CD4-positive, alpha-beta T cell treated with Interleukin-10 for 1 hour (primary cell): ENCODE measurements at regions not wholly inside any gene's neighbourhood (a gene's known extent, or its start where the extent isn't known, plus 50 kb on each side); places are given as distances from the start of the nearest gene placed in this dataset.

ENCODE experiments used
- DNase-seq: peaks from one replicate; pipeline ENCODE4 v3.0.0-alpha.2; 2020

DNA sequence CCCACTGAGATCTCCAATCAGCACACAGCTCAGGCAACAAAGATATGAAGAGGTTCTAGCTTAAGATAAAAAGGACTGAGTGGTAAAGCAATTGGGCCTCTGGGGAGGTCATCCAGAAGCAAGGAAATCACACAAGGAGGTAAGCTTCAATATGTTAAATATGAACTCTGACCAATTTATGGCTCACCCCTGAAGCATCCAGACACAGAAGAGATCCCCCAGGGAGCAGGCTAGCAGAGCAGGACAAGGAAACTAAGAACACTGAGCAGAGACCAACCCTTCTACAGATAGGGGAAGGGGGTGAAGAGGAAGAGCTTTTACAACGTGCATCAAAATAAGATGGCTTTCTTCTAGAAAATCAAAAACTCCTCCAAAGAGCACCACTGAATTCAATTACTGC, 616.2 kb downstream of the DNAH5 start:
- no peak for DNase-seq

DNA sequence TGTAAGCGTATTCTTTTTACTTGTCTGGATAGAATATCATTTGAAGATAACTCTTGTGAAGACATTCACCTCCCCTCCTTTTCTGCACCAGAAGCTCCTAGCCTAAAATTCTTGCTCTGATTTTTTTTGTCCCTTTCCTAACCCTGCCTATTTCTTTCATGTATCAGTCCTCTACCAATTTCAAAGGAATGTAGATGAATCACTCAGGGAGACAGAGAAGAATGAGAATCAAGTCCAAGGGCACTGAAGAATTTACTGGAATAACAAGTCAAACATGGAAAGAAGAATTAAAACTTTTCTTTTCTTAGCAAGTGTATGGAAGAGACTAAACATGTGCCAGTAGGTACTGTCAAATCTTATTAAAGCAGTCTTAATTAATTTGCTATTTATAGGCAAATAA, 618.7 kb downstream of the DNAH5 start:
- no peak for DNase-seq

DNA sequence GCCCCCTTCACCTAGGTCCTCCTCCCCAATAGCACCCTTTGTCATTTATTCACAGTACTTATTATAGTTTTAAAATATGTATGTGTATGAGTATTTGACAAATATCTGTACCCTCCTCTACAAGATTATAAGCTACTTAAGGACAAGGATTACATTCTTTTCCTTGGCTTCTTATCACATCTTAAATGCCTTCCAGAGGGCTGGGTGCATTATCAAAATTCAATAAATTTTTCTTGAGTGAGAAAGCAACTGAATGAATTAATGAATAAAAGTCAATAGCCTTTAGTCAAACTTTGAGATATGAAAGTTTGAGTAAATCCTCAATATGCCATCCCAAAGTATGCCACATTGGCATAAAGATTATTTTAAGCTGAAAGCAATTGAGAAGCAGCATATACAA, 621.7 kb downstream of the DNAH5 start:
- DNase-seq = no peak

DNA sequence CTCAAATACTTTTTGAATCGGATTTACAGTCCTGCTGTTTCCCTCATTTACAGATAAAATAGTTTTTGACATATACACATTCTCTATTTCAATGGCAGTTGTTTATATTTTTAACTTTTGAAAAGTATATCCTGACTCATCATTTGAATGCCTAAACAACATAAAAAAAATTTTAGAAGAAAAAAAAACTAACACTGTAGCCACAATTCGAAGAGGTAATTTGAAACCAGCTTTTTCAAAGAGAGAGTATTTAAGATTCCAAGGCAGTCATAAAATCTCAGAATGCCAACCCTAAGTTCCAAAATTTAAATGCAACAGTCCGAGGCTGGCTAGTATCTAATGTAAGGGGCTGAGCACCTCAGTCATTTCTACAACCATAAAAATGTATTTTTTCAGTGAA, 626.8 kb downstream of the DNAH5 start:
- no peak for DNase-seq

DNA sequence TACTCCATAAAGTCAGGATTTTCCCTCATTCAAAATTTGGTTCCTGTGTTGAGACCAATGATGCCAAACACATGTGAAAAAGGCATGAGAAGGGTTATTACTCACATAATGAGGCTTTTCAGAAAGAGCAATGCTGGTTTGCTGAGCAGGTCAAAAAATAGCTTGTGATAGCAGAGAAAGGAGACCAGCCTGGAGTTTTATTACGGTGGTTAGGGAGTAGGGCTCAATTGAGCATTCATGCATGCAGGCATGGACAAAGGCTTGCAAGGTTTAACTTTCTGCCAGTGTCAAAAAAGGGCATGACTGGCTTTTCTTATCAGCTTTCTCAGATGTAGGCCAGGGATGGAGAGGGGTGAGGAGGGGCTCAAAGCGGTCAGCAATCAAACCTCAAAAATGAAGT, 628.3 kb downstream of the DNAH5 start:
- no peak for DNase-seq

DNA sequence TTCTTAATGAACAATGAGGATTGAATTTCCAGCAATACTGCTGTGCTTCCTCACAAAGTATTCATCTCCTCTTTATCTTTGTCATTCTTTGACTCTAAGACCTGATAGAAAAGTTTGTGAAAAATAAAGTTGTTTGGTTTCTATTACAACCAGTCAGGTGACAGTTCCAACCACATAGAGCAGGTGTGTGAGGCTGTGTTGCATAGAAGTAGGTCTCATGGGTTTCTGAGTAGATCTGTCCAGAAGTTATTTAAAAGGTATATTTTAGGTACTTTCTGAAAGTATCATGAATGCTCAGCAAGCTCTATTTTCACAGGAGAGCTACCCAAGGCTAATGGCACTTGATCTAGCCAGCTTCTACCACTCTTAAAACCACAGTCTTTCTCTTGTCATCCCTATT, 637.0 kb downstream of the DNAH5 start:
- no peak for DNase-seq

DNA sequence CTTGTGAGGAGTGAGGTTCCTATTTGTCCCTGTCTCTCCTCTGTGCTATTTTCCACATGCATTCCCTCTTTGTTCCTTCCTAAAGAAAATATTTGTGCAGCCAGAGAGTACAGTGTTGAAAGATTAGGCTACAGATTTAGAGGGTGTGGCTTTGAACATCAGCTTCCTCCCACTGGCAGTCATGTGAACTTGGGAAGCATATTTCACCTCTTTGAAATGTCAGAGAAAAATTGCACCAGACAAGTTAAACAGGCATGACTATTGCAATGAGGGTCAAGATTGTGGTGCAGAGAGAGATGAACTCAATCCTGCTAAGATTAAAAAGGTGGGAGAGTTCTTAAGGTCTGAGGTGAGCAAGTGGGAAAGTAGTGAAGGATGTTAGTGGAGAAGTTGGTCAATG, 641.0 kb downstream of the DNAH5 start:
- DNase-seq = no peak

DNA sequence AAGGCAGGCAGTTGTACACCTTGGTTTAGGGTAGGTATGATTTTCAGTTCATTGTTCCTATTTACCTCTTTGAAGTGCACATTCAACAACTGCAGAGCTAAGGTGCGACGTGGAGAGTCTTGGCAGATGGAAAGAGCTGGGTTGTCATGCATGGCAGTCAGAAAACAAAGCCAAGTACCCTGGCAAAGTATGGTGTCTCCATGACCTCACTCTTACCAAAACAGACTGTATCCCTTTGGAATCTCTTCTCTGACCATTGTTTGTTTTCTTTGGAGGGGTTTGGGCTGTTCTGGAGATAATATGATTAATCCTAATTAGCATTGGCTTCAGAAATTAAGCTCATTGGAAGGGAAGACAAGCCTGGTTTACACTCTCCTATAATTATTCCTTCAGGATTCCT, 665.7 kb downstream of the DNAH5 start:
- DNase-seq = no peak

DNA sequence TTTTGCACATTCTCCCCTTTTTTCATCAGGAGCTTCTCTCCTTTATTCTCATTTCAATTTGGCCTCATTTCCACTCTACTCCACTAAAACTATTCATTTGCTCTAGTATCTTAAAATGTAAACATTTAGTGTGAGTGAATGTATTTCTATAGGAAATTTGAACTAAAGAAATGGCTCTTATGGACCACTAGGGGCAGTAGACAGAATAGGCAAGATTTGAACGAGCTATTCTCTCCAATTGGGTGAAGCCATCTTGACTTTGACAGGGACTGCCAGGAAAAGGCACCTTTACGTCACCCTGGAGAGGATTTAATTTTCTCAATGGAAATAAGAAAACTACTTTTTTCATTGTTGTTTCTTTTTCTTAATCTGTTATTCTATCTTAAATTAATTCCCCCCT, 666.3 kb downstream of the DNAH5 start:
- DNase-seq = no peak

DNA sequence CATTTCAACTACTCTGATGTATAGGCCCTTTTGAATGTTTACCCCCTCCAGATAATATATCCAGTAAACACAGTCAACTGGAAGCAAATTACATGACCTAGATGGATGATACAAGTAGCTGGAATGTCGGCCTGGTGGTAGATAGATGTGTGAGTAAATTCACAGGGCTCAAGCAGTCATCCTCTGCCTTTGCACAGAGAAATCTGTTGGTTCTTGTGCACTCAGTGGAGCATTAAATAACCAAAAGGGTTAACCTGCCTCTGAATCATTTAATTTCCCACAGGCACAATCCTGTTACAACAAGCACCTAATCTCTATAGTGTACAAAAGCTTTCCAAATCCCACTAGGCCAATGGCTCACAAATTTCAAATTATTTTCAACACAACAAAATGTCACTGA, 668.3 kb downstream of the DNAH5 start:
- DNase-seq = no peak

DNA sequence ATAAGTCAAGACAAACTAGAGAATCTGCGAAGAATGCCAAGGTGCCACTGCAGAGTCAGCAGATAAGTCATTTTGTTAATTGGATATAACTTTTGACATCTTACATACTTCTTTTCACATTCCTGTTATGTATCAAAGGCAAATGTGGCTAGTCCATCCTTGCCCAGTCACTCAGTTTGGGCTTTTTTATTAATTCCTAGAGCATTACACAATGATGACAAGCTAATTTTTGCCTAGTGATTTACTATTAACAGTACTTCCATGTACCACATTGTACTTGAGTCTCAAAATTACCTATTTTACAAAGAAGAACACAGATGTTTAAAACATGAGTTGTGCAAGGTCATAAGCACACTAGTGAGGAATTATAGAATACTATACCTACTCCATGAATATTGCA, 680.8 kb downstream of the DNAH5 start:
- no peak for DNase-seq

DNA sequence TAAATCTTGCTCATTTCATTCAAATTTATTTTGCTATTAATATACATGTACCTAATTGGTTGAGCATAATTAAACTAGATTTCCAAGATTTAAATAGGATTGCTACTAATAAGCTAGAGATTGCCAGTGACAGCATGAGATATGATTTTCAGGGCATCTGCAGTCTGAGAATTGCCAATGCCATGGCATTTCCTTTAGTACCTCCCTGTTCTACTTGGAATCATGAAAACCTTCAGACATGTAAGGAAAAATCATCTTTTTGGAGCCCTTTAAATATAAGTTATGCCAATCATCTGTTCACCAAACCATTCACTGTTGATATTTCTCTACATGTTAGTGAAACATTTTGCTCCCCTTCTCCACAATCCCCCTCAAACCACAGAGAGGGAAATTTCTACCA, 691.4 kb downstream of the DNAH5 start:
- DNase-seq = no peak

DNA sequence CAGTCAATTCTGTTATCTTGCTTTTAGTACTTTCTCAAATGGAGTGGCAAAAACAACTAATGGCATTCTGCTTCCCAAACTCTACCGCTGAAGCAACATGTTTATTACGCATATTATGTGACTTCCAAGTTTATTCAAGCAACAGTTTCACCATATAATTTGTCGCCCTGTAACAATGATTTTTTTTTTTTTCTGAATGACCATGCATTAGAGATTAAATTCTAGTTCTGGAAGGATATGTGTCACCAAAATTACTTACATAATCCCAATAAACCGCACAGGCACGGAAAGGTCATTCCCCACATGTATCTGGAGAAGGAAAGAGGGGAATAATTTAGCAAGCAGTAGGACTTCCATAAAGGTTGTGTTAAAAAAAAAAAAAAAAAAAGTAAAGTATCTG, 691.8 kb downstream of the DNAH5 start:
- no peak for DNase-seq

DNA sequence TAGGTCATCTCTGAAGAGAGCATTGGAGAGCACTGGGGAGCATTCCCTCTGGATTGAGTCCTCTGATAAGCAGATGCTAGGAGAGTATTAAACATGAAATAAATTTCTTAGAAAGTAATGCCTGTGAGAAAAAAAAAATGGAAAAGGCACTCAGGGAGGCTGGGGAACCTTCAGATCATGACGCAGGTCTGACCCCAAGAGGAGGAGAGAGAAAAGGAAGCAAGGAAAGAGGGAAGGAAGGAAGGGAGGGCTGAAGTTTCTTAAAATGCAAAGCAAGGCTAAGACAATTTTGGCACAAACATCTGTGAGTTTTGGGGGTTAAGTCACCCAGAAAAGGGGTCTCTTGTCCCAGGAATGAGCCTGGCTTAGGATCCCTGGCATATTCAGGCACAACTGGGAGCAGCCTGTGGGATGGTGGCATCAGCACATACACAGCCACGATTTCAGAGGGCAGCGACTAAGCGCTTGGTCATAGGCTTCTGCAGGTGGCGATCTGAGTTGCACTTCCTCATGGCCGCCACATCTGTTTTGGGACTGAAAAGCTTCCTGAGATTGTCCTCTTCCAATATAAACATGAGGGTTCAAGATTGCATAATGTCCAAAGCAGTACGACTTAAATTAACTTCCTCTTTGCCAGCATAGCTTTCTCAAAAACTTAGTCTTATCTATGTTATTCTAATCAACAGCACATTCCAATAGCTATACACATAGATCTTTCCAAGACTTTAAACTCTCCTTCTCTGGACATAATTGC, 692.7 kb downstream of the DNAH5 start:
- DNase-seq = no peak

DNA sequence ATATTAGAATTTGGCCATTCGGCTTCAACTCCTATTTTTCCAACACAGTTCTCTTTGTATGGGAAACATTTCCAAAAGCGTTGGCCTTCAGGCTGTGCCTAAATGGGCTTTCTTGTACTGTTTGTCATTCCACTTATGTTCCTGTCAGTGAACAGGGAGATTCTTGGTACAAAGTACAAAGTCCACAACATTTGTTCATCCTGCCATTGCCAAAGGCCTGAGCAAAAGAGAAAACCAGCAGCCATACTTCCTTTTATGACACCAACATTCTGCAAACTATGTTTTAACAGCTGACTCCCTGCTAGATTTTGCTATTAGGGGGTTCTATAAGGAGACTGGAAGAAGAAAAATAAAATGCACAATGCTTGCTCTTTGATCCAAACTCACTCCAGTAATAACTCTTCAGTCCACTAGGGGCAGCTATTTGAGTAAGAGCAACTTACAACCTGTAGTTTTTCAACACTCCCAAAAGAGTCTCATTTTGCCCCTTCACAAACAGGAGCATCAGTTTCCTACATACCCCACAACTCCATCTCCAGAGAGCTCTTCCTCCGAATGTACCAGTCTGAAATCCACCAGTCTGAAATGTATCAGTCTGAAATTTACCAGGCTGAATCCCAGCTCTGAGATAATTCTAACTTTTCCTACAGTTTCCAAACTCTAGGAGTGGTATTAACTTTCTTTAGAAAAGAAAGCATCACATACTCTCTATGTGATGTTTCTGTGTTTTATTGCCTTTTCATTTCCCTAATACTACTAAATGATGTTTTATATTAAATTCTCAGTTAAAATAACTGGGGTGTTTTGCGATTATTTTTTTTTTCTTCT, 693.8 kb downstream of the DNAH5 start:
- DNase-seq = no peak

DNA sequence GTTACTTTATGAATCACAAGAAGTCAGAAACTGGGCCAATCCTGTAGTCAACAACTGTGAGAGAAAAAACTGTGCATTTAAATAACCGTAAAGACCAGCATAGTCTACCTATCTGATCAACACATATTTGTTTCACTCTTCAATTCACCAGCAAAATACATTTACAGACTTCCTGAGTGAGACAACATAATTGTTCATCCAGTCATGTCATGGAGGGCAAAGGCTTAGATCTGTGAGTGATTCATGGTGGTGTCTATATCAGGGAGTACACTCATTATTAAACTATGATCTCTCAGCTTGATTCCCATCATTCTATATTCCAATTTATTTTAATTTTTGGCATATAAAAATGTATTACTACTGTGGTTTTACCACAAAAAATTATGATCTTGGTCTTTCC, 694.6 kb downstream of the DNAH5 start:
- no peak for DNase-seq

DNA sequence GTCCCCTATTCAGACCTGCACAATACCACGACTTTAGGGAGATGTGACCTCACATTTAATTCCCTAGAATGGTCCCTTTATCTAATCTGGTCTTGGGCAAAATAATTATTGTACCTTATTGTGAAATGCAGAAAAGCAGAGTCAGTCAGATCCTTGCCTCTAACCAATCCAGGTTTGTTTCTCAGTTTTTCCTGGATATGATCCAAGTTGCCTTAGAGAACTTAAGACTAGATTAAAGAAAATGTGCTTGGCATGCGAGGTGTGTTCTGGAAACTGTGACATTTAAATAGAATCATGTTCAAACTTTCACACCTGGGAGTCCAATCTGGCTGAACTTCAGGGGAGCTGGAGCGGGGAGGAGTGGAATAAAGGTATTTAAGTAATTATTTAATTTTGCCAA, 696.2 kb downstream of the DNAH5 start:
- no peak for DNase-seq

DNA sequence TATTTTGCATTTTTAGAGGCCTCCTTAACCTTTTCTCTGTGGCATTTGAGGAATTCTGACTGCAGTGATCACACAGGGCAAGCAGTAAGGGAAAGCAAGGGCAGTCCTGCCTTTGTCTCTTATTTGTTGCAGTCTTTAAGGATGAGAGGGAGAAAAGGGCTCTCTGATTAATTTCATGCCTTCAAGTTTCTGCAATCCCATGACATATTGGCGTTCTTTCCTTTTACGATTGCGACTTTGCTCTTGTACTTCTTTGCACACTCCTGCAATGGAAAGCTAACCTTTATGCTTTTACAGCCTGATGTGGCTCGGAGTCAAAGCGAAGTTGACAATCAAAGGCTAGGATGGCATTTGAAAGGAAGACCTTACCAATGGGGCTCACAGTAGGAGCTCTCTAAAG, 698.4 kb downstream of the DNAH5 start:
- DNase-seq = no peak

DNA sequence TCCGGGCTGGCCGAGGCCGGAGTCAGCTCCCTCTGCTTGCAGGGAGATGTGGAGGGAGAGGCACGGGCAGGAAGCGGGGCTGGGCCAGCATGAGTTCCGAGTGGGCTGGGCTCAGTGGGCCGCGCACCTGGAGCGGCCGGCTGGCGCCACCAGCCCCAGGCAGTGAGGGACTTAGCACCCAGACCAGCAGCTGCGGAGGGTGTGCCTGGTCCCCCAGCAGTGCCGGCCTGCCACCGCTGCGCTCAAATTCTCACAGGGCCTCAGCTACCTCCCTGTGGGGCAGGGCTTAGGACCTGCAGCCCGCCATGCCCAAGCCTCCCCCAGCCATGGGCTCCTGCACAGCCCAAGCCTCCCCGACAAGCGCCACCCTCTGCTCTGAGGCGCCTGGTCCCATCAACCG, 700.3 kb downstream of the DNAH5 start:
- no peak for DNase-seq

DNA sequence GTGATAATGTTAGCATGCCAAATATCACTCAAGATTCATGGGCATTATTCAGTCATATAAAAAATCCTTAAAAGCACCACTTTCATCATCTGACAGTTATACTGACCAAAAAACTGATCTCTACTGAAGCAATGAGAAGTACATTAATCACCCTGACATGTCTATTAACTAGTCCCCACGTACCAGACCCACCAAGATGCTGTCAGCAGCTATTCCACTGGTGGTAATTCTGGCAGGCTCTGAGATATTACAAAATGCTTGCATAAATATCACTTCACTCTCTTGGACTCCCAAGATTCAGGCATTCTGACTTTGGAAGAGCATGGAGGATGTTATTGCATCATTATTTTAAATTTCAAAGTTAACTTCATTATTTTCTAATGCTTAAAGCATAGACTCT, 717.0 kb downstream of the DNAH5 start:
- no peak for DNase-seq

DNA sequence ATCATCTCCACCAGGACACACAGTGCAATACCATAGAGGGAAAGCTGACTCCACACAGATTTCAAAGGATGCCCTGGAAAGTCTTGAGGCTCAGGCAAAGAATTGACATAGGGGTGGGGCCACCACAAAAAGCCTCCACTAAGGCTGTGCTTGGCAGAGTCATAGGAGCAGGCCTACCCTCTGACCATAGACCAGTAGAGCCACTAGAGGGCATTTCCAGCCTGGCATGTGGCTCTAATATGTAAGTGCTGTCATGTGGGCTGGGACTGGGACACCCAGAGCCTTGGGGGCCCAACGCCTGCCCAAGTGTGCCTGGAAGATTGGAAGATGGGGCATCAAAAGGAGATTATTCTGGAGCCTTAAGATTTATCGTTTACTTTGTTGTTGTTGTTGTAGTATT, 726.0 kb downstream of the DNAH5 start:
- DNase-seq = no peak

DNA sequence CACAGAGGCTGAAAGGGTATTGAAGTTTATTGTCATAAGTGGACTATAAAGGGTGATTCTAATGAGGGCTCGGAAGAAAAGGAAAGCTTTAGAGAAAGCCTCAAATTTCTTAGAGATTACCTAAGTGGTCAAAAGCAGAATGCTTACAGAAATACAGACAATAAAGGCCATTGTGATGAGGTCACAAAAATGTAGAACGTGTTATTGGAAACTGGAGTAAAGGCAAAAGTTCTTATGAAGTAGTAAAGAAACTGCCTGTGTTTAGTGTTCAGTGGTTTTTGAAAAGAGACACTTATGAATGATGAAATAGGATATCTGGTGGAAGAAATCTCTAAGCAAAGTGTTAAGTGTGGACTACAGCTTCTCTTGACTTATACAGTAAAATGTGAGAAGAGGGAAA, 726.9 kb downstream of the DNAH5 start:
- no peak for DNase-seq

DNA sequence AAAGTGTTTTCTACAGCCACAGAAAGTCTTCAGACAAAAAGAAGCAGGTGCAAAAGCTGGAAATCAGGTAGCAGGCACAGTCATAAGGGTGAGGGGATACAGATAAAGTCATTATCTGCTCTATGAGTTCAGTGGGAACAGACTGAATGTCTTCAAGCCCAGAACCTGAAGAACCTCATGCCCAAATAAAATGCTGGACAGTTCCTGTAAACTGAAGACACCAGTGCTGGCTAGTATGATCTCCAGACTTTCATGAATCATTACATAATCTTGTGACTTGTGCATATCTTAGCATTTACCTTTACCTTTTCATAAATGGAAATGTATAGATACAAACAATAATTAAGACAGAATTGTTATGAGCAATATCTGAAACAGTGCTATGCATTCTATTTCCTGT, 728.7 kb downstream of the DNAH5 start:
- DNase-seq = no peak

DNA sequence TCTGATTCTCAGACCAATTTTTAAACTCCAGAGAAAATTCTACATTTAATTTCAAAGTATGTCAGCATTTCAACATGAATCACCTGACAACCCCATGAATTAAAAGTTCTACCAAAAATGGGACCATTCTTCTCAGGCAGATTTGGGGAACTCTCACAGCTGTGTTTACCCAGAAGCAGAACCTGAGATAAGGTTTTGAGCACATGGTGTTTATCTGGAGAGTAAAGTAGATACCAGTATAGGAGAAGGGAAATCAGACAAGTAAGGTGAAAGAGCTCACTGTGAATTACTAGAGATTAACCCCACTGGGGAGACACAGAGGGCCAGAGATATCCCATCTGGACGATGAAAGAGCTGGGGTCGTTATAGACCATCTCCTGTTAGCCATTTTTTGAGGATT, 729.1 kb downstream of the DNAH5 start:
- DNase-seq = no peak

DNA sequence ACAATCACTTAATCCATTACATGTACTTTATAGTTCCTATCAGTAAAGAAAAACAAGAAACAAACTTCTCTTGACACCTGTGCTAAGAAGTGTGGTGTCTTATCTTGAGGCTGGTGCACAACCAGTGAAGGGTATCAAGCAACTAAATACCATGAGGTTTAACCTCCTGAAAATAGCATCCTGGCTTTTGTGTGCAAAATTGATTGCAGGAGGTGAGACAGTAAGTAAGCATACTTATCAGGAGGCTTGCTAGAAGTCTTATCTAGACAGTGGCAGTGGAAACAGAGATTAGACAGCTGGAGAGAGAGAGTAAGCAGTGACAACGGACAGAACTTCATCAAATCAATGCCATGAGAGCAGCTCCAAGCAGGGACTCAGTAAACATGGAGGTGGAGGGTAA, 730.3 kb downstream of the DNAH5 start:
- no peak for DNase-seq
